ENCODE measurements at regions not wholly inside any gene's neighbourhood (a gene's known extent, or its start where the extent isn't known, plus 50 kb on each side); places are given as distances from the start of the nearest gene placed in this dataset.
"Not testable (repeated sequence)": the region's sequence is repeated elsewhere in the genome, so short reads cannot be mapped to it uniquely, and the experiment has no call there.

DNA sequence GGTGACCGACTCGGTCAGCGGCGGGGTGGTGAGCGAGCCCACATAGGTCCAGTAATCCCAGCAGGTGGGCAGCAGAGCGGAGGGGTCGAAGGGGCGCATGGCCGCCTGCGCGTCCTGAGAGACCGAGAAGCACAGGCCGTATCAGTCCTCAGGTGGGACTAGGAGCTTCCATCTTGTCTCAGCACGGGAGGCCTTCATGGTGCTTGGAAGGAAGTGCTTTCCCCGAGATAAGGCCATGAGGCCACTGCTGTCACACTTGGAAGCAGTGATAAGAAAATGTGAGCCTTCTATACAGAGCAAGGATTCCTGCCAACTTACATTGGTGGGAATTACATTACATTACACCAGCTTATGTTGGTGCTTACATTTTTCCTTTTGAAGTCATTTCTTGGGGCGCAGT lies 62.6 kb upstream of the METTL9 start:
- not testable (repeated sequence) for DNase-seq

DNA sequence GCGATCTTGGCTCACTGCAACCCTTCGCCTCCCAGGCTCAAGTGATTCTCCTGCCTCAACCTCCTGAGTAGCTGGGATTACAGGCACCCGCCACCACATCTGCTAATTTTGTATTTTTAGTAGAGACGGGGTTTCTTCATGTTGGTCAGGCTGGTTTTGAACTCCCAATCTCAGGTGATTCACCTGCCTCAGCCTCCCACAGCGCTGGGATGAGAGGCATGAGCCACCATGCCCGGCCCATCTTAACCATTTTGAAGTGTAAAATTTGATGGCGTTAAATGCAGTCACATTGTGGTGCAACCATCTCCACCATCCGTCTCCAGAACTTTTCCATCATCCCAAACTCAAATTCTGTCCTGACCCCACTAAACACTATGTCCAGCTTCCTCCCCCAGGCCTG lies 61.8 kb upstream of the METTL9 start:
- not testable (repeated sequence) for DNase-seq

DNA sequence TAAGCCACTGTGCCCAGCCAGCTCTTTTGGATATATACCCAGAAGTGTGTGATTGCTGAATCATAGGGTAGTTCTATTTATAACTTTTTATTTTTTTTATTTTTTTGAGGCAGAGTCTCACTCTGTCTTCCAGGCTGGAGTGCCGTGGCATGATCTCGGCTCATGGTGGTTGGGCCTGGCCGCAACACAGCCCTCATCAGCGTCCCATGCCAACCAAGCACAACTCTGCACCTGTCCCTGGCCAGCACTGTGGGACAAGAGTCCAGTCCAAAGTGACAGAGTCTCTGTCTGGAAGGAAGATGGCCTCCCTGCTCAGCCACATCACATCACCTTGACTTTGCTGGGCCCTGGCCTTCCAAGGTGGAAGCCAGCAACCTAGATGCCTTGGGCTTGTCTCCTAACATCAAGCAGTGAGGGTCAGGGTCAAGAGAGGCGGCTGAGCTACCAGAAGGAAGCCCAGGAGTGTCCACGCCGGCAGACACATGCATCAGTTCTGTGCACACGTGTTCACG lies 60.2 kb upstream of the METTL9 start:
- DNase-seq: not testable (repeated sequence)

DNA sequence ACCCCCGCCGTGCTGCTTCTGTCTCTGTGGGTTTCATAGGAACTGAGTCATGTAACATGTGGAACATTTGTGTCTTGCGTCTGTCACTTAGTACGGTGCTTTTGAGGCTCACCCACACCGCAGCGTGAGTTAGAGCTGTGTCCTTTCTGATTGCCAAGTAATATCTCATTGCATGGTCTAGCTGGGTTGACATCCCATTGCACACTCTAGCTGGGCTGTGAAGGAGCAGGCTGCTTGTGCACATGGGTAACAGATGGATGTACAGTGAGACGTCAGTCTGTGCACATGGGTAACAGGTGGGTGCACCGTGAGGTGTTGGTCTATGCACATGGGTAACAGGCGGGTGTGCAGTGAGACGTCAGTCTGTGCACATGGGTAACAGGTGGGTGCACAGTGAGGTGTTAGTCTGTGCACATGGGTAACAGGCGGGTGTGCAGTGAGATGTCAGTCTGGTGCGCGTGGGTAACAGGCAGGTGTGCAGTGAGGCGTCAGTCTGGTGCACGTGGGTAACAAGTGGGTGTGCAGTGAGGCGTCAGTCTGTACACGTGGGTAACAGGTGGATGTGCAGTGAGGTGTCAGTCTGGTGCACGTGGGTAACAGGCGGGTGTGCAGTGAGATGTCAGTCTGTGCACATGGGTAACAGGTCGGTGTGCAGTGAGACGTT lies 58.5 kb upstream of the METTL9 start:
- peak; percentile 54 for DNase-seq

- DNase-seq: not testable (repeated sequence)
Observed at GRCh38 chr16:21541611-21542051, 57.7 kb upstream of the METTL9 start.

DNA sequence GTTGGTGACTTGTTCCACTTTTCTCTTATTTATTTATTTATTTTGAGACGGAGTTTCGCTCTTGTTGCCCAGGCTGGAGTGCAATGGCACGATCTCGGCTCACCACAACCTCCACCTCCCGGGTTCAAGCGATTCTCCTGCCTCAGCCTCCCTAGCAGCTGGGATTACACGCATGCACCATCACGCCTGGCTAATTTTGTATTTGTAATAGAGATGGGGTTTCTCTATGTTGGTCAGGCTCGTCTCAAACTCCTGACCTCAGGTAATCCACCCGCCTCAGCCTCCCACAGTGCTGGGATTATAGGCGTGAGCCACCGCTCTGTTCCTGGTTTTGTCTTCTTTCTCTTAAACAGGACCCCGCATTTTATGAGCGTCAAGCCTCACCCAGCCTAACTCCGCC lies 57.3 kb upstream of the METTL9 start:
- DNase-seq: not testable (repeated sequence)

DNA sequence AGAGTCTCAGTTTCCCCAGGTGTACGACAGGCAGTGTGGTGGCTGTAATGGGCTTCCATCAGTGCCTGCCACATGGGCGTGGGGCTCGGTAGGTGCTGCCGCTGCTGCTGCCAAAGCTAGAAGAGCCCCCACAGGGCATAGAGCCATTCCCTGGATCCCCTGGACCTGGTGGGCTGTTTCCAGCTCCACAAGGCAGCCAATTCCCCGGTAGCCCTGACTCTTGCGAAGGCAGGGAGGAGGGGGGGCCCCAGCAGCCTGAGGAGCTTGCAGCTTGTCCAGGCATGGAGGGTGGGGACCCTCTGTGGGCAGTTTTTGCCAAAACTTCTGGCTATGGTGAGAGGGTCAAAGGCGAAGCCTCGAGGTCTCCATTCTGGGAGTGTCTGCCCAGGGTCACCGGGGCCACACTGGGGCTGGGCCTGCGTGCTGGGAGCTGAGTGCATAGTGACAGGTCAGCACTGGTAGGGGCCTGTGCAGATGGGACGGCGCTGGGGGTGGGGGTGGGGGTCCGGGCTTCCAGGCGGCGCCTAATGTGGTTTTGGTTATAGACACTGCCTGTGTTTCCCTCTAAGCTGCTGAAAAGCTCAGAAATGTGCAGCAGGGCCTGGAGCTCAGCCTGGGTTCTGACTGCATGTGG lies 56.8 kb upstream of the METTL9 start:
- not testable (repeated sequence) for DNase-seq

DNA sequence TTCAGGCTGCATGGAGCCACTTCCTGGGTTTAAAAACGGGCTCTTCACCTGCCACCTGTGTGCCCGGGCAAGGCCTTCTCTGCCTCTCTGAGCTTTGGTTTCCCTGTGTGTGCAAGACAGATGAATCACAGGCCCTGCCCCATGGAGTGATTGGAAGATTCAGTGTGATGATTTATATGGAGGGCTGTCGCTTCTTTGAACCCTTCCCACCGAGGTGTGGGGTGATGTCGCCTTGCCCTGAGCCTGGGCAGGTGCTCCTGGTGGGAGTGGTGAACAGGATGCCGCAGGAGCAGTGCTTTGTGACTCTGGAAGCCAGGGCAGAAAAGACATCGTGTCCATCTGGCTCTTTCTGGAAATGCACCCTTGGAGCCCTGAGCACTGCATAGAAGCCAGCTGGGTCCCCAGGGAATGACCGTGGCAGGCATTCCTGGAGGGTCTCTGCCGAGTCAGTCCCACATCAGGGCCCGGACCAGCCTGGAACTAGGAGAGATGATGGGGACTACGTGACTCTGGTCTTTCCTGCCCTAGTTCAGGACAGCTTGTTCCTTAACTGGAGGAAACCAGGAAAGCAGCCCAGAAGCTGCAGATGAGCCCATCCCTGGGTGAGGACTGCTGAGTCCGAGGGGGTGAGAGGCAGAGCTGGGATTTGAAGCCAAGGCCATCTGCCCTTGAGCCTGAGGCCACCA lies 56.1 kb upstream of the METTL9 start:
- DNase-seq: not testable (repeated sequence)

DNA sequence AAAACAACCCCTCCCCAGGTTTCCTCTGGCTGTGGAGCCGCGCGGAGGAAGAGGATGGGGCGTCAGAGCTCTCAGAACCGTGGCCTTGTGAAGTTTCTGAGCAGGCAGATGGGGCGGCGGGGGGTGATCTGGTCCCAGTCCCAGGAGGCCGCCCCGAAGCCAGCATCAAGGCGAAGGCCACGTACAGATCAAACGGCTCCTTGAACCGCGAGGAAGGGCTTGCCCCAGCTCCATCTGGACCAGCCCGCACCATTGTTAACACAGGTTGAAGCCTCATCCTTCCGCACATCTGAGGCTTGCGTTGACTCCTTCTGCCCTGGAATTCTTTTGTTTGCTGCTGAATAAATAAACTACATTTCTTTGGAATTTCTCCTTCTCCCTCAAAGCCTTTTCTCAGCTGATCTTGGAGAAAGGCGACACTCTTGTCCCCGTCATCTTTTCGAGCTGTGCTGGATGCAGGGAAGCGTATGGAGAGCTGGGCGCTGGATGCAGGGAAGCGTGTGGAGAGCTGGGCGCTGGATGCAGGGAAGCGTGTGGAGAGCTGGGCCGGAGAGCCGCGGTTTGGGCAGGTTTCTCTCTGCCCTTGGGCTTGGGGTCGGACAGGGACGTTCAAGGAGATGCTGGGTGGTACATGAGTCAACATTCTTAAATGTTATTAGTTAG lies 53.6 kb upstream of the METTL9 start:
- DNase-seq: not testable (repeated sequence)

- DNase-seq: not testable (repeated sequence)
Observed at GRCh38 chr16:21549396-21549795, 50.0 kb upstream of the METTL9 start.

All from activated T-cell treated with anti-CD3 and anti-CD28 coated beads, Interleukin-2, amount 50 U/mL, for 1 hour (primary cell).